ENCODE measurements at regions not wholly inside any gene's neighbourhood (a gene's known extent, or its start where the extent isn't known, plus 50 kb on each side); places are given as distances from the start of the nearest gene placed in this dataset.

DNA sequence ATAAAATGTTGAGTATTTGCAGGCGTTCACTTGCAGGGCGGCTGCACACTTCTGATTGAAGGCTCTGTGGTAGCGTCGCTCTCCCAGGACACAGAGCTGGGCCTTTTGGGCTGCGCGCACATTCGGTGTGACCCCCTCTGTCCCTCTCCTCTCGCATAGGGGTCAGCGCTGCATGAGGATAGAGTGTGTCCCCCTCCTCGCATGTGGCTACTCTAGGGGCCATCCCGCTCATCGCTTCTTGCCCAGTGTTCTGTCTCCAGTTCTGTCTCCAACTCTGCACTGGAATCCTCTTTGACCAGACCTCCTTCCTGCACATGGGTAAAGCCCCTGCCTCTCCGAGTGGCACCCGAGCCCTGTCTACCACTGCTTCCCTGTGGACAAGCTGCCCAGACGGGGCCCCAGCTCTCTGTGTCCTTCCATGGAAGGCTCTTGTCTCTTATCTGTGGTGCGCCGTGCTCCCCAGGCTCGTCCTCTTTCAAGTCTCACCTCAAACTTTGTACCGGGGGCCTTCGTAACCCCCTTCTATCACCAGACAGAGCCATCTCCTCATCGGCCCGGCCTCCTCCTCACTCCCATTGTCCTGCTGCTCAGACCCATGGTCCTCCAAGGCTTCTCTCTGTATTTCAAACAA, 278.0 kb upstream of the HDAC4 start:
- Histone ChIP-seq H3K27me3 (peaks cover 3% of the 10 kb centered on the region; the same call in 1 of the 2 replicates), H3K4me3 (ENCODE audit: low read depth, low read length) (no peak overlapping the region), H3K4me1 (no peaks in the 10 kb centered on the region), H3K9me3 (no peaks in the 10 kb centered on the region), H3K36me3 (no peaks in the 10 kb centered on the region)
- DNase-seq, result no peak
- TF ChIP-seq CTCF (IDR thresholded peaks at IDR 0.05; ENCODE audit: low read depth, low read length), result no peak

- H3K9me3 ChIP-seq, result no peaks in the 10 kb centered on the region
- H3K4me1 ChIP-seq, result no peaks in the 10 kb centered on the region
- H3K4me3 ChIP-seq (ENCODE audit: low read depth, low read length), result no peak overlapping the region
- no peak for TF ChIP-seq CTCF (IDR thresholded peaks at IDR 0.05; ENCODE audit: low read depth, low read length)
- H3K36me3 ChIP-seq, result no peaks in the 10 kb centered on the region
- H3K27me3 ChIP-seq, result peaks cover 3% of the 10 kb centered on the region; the same call in 1 of the 2 replicates
- DNase-seq, result no peak
Observed at GRCh38 chr2:239678186-239678490, 277.3 kb upstream of the HDAC4 start.

GRCh38 chr2:239677453-239678185, 276.8 kb upstream of the HDAC4 start:
- no peak overlapping the region for H3K4me3 ChIP-seq (ENCODE audit: low read depth, low read length)
- no peaks in the 10 kb centered on the region for H3K4me1 ChIP-seq
- TF ChIP-seq CTCF (IDR thresholded peaks at IDR 0.05; ENCODE audit: low read depth, low read length), result no peak
- H3K9me3 ChIP-seq, result no peaks in the 10 kb centered on the region
- H3K27me3 ChIP-seq, result peaks cover 3% of the 10 kb centered on the region; the same call in 1 of the 2 replicates
- no peak for DNase-seq
- no peaks in the 10 kb centered on the region for H3K36me3 ChIP-seq

DNA sequence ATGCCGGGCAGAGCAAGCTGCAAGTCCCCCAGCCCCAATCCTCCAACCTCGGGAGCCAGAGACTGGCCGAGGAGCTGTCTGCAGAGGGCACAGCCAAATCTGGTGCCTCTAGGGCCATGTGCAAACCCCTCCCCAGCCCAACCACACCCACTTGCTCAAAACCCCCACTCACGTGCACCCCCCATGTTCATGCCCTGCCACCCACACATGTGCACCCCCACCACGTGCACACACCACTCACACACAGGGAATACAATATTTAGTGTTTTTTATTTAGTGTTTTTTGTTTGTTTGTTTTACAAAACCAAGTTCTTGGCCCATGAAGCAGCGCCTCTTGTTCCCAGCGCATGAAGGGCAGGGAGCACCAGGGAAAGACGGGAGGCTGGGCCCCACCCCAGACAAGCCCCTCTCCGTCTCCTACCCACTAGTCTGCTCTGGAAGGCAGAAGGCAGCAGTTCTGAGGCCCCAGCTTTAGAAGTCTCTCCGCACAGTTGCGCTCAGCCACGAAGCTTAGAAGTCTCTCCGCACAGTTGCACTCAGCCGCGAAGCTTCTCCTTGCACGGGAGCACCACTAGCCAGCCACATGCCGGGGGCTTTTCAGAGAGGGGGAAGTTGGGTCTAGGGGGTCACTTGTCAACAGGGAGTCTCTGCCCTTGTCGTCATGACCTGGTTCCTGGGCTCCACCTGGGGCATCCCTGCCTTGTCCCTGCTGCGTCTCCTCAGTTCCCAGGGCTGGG, 276.1 kb upstream of the HDAC4 start:
- no peak for TF ChIP-seq CTCF (IDR thresholded peaks at IDR 0.05; ENCODE audit: low read depth, low read length)
- Histone ChIP-seq H3K4me1 (no peaks in the 10 kb centered on the region), H3K4me3 (ENCODE audit: low read depth, low read length) (no peak overlapping the region), H3K9me3 (no peaks in the 10 kb centered on the region), H3K36me3 (no peaks in the 10 kb centered on the region), H3K27me3 (peaks cover 3% of the 10 kb centered on the region; the same call in 1 of the 2 replicates)
- DNase-seq, result no peak

GRCh38 chr2:239675826-239676715, 275.3 kb upstream of the HDAC4 start:
- Histone ChIP-seq H3K4me3 (ENCODE audit: low read depth, low read length) (no peak overlapping the region), H3K36me3 (no peaks in the 10 kb centered on the region), H3K27me3 (peaks cover 2% of the 10 kb centered on the region; the same call in 1 of the 2 replicates), H3K4me1 (no peaks in the 10 kb centered on the region), H3K9me3 (no peaks in the 10 kb centered on the region)
- no peak for DNase-seq
- TF ChIP-seq CTCF (IDR thresholded peaks at IDR 0.05; ENCODE audit: low read depth, low read length), result no peak
